SK-MEL-5 (cell line): ENCODE measurements at regions not wholly inside any gene's neighbourhood (a gene's known extent, or its start where the extent isn't known, plus 50 kb on each side); places are given as distances from the start of the nearest gene placed in this dataset.
"Not testable (repeated sequence)": the region's sequence is repeated elsewhere in the genome, so short reads cannot be mapped to it uniquely, and the experiment has no call there.

Source experiments
- DNase-seq: peaks from one replicate; pipeline ENCODE4 v3.0.0-alpha.2; 2016; ENCODE audit warnings: low read depth, low spot score
- in situ Hi-C: cut with HindIII; loops from 2 replicates; pipeline ENCODE4 v1.10.0; 2016; ENCODE audit warnings: low sequenced_read_pairs, high pct_unique_total_duplicates, low pct_unique_long_range_greater_than_20kb

- DNase-seq, in situ Hi-C loops: not testable (repeated sequence)
These were observed 51.2 kb upstream of the TNK2 start for GRCh38 chr3:195959367-195960157.

- DNase-seq, in situ Hi-C loops: not testable (repeated sequence)
These were observed 50.4 kb upstream of the TNK2 start for GRCh38 chr3:195958736-195959135.
